Gastrocnemius medialis (tissue), 4 donors: ENCODE measurements at regions not wholly inside any gene's neighbourhood (a gene's known extent, or its start where the extent isn't known, plus 50 kb on each side); places are given as distances from the start of the nearest gene placed in this dataset.

Source experiments
- CTCF ChIP-seq, 5 experiments: fragments of 450-650 bp in 3 of 5; fragments of 200-600 bp in 2 of 5; sonication (generic) in 2 of 5; IDR thresholded peaks in 4 of 5; conservative IDR thresholded peaks in 1 of 5; 1 replicate in 4 of 5; 2 replicates in 1 of 5; pipeline ENCODE4 v1.5.1; 2016 to 2019; ENCODE audit warnings: antibody characterized with exemption in 5 of 5, mild to moderate bottlenecking in 3 of 5, moderate library complexity in 3 of 5
- POLR2A ChIP-seq, 2 donors: fragments of 450-650 bp; IDR thresholded peaks; one replicate each; pipeline ENCODE4 v1.6.1; 2017; ENCODE audit warnings: antibody characterized with exemption in 2 of 2, mild to moderate bottlenecking in 2 of 2, moderate library complexity in 2 of 2

- TF ChIP-seq POLR2A (IDR thresholded peaks at IDR 0.05) (no peak), CTCF (IDR thresholded peaks at IDR 0.05 in 4 of 5, conservative IDR thresholded peaks at IDR 0.05 in 1 of 5) (no peak)
These were observed 119.2 kb downstream of the METRNL start for GRCh38 chr17:83198366-83199341.
